Right lobe of liver (tissue), 6 donors: ENCODE measurements at regions not wholly inside any gene's neighbourhood (a gene's known extent, or its start where the extent isn't known, plus 50 kb on each side); places are given as distances from the start of the nearest gene placed in this dataset.
"Not testable (repeated sequence)": the region's sequence is repeated elsewhere in the genome, so short reads cannot be mapped to it uniquely, and the experiment has no call there.

ENCODE experiments used
- ATAC-seq, 4 donors: fragments of 200-7000 bp; cut with Tn5 transposase; one replicate each; pipeline ENCODE4 v1.9.1; 2020; ENCODE audit warnings: mild to moderate bottlenecking in 4 of 4, moderate library complexity in 4 of 4
- DNase-seq, 3 donors: peaks; one replicate each; pipeline ENCODE4 v3.0.0-alpha.2; 2020
- H3K27ac ChIP-seq, 3 donors: fragments of 200-600 bp; one replicate each; pipeline ENCODE4 v1.8.0; 2022
- H3K27me3 ChIP-seq, 2 donors: fragments of 200-600 bp; one replicate each; pipeline ENCODE4 v1.8.0; 2022
- H3K36me3 ChIP-seq, 4 donors: fragments of 200-600 bp; sonication (generic) in 1 of 4; one replicate each; pipeline versions ENCODE4 v1.5.1 to v1.8.0; 2017 to 2022; ENCODE audit warnings: control low read depth in 1 of 4
- H3K4me1 ChIP-seq, 4 donors: fragments of 200-600 bp; sonication (generic) in 1 of 4; one replicate each; pipeline versions ENCODE4 v1.5.1 to v1.8.0; 2017 to 2022; ENCODE audit warnings: control low read depth in 1 of 4
- H3K4me3 ChIP-seq, 3 donors: fragments of 200-600 bp; one replicate each; pipeline ENCODE4 v1.8.0; 2022
- H3K9me3 ChIP-seq, 4 donors: fragments of 200-600 bp; sonication (generic) in 1 of 4; one replicate each; pipeline versions ENCODE4 v1.5.1 to v1.8.0; 2017 to 2022; ENCODE audit warnings: control low read depth in 1 of 4
- CTCF ChIP-seq, 4 donors: fragments of 200-600 bp in 3 of 4; fragments of 450-650 bp in 1 of 4; IDR thresholded peaks; one replicate each; pipeline versions ENCODE4 v1.5.1 to v1.8.0; 2016 to 2022; ENCODE audit warnings: antibody characterized with exemption in 4 of 4, mild to moderate bottlenecking in 2 of 4
- POLR2A ChIP-seq: fragments of 450-650 bp; IDR thresholded peaks from one replicate; pipeline ENCODE4 v1.6.1; 2017; ENCODE audit warnings: antibody characterized with exemption, mild to moderate bottlenecking
- WGBS: methylation state at CpG from one replicate; pipeline ENCODE4 v1.1.6; 2018; ENCODE audit warnings: low coverage, low lambda C conversion rate; ENCODE audit not compliant: insufficient coverage; ENCODE audit errors: missing lambda C conversion rate; 5-methylcytosine and 5-hydroxymethylcytosine counted together
- intact Hi-C, 2 donors: fragments of 100-400 bp; cut with DNase I; formaldehyde crosslinking; loops; one replicate each; pipeline versions ENCODE4 v1.11.2 to v1.14.1; 2022
- donor health status: DM: no; HTN: yes; CAD: no.
- donor health status: DM: no; HTN: no; CAD: no.
- donor health status: DM: no; HTN: no; CAD: no.
- donor health status: DM: no; HTN: yes; CAD: no.
- donor health status: DM: no; HTN: yes; CAD: no.

DNA sequence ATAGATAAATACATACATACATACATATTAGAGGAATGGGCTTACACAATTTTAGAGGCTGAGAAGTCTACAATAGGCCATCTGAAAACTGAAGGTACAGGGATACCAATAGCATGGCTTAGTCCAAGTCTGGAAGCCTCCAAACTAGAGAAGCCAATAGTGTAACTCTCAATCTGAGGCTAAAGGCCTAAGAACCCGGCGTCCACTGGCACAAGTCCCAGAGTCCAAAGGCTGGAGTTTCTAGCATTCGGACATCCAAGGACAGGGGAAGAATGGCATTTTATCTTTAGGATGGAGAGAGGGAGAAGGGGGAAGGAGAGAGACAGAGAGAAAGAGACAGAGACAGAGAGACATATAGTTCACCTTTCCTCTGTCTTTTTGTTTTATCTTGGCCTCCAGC lies 63.7 kb upstream of the SYT4 start:
- TF ChIP-seq POLR2A (no peak), CTCF (IDR thresholded peaks at IDR 0.05) (no peak)
- H3K27ac ChIP-seq, result no peak overlapping the region
- H3K36me3 ChIP-seq, result no peaks in the 10 kb centered on the region
- WGBS, result 11% methylated on average over 3 of the region's 3 CpGs
- H3K27me3 ChIP-seq, result no peaks in the 10 kb centered on the region
- ATAC-seq (peak in 2 of 4 donors; percentile 43 to 75), DNase-seq (peak in 2 of 3 donors; percentile 49 to 57)
- H3K4me3 ChIP-seq, result no peak overlapping the region
- no peaks in the 10 kb centered on the region for H3K9me3 ChIP-seq
- intact Hi-C loops, result no loop called here
- H3K4me1 ChIP-seq, result no peaks in the 10 kb centered on the region

GRCh38 chr18:43350176-43350575 lies 72.9 kb upstream of the SYT4 start:
- Histone ChIP-seq H3K27ac (no peak overlapping the region), H3K36me3 (no peaks in the 10 kb centered on the region), H3K9me3 (no peaks in the 10 kb centered on the region), H3K4me1 (no peaks in the 10 kb centered on the region), H3K4me3 (no peak overlapping the region), H3K27me3 (no peaks in the 10 kb centered on the region)
- ATAC-seq (no peak), DNase-seq (no peak)
- intact Hi-C loops, result no loop called here
- WGBS, result 53% methylated on average over 1 of the region's 1 CpG
- TF ChIP-seq CTCF (IDR thresholded peaks at IDR 0.05), result no peak
- TF ChIP-seq POLR2A, result no peak

GRCh38 chr18:43364535-43364934 lies 87.2 kb upstream of the SYT4 start:
- no peak overlapping the region for H3K4me3 ChIP-seq
- no peak overlapping the region for H3K27ac ChIP-seq
- no peak for DNase-seq
- no peak for ATAC-seq
- TF ChIP-seq CTCF (IDR thresholded peaks at IDR 0.05) (no peak), POLR2A (no peak)
- no peaks in the 10 kb centered on the region for H3K9me3 ChIP-seq
- intact Hi-C loops, result no loop called here
- no peaks in the 10 kb centered on the region for H3K27me3 ChIP-seq
- H3K36me3 ChIP-seq, result no peaks in the 10 kb centered on the region
- no peaks in the 10 kb centered on the region for H3K4me1 ChIP-seq

DNA sequence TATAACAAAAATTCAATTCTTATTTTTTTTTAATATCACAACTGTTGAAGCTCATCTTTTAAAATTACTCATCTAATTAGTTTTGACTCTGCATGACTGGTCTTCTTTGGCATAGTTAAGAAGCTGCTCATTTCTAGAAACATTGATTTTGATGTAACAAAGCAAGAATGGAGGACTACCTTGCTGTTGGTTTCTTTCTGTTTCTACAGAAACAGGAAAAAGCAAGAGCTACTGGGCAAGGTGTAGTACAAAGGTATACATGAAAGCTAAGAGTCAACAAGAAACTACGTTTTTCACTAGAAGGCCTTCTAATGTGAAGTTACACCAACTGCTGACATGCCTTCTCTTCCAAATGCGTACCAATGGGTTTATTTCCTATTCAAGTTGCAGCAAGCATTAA lies 90.6 kb upstream of the SYT4 start:
- intact Hi-C loops, result no loop called here
- Histone ChIP-seq H3K27me3 (no peaks in the 10 kb centered on the region), H3K36me3 (no peaks in the 10 kb centered on the region), H3K27ac (no peak overlapping the region), H3K9me3 (no peaks in the 10 kb centered on the region), H3K4me3 (no peak overlapping the region), H3K4me1 (no peaks in the 10 kb centered on the region)
- 43% methylated on average over 2 of the region's 2 CpGs for WGBS
- DNase-seq (no peak), ATAC-seq (no peak)
- TF ChIP-seq POLR2A (no peak), CTCF (IDR thresholded peaks at IDR 0.05) (no peak)

- ATAC-seq, H3K27ac ChIP-seq, DNase-seq, intact Hi-C loops, H3K4me1 ChIP-seq, H3K9me3 ChIP-seq, H3K4me3 ChIP-seq, H3K36me3 ChIP-seq, H3K27me3 ChIP-seq: not testable (repeated sequence)
- WGBS, result 68% methylated on average over 3 of the region's 5 CpGs
Measured at GRCh38 chr18:43369311-43369710, 92.0 kb upstream of the SYT4 start.
